Loucy (cell line): ENCODE measurements at regions not wholly inside any gene's neighbourhood (a gene's known extent, or its start where the extent isn't known, plus 50 kb on each side); places are given as distances from the start of the nearest gene placed in this dataset.

Source experiments
- EZH2phosphoT487 ChIP-seq: fragments of 200-600 bp; IDR thresholded peaks from 2 replicates; pipeline ENCODE4 v1.6.1; 2018; ENCODE audit warnings: antibody characterized with exemption, mild to moderate bottlenecking, moderate library complexity, borderline replicate concordance
- TF ChIP-seq, protein P1 (sequence below): fragments of 200-600 bp; sonication (generic); conservative IDR thresholded peaks from 2 replicates; pipeline ENCODE4 v1.5.1; 2014; ENCODE audit warnings: mild to moderate bottlenecking, antibody characterized with exemption, low read length

- TF ChIP-seq, protein P1, sequence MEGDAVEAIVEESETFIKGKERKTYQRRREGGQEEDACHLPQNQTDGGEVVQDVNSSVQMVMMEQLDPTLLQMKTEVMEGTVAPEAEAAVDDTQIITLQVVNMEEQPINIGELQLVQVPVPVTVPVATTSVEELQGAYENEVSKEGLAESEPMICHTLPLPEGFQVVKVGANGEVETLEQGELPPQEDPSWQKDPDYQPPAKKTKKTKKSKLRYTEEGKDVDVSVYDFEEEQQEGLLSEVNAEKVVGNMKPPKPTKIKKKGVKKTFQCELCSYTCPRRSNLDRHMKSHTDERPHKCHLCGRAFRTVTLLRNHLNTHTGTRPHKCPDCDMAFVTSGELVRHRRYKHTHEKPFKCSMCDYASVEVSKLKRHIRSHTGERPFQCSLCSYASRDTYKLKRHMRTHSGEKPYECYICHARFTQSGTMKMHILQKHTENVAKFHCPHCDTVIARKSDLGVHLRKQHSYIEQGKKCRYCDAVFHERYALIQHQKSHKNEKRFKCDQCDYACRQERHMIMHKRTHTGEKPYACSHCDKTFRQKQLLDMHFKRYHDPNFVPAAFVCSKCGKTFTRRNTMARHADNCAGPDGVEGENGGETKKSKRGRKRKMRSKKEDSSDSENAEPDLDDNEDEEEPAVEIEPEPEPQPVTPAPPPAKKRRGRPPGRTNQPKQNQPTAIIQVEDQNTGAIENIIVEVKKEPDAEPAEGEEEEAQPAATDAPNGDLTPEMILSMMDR = no peak
- TF ChIP-seq EZH2phosphoT487 = no peak
These were observed 181.1 kb upstream of the HMGA2 start for GRCh38 chr12:65643171-65643570.
